ENCODE measurements at regions not wholly inside any gene's neighbourhood (a gene's known extent, or its start where the extent isn't known, plus 50 kb on each side); places are given as distances from the start of the nearest gene placed in this dataset.
"Not testable (repeated sequence)": the region's sequence is repeated elsewhere in the genome, so short reads cannot be mapped to it uniquely, and the experiment has no call there.

GRCh38 chr12:71299541-71300376 is 139.8 kb upstream of the LGR5 start:
- no peak for DNase-seq (ENCODE audit: low spot score)

GRCh38 chr12:71297930-71298329 is 140.1 kb upstream of the TSPAN8 start:
- DNase-seq (ENCODE audit: low spot score): no peak

GRCh38 chr12:71295953-71296352 is 138.2 kb upstream of the TSPAN8 start:
- DNase-seq (ENCODE audit: low spot score): no peak

GRCh38 chr12:71291746-71292145 is 133.9 kb upstream of the TSPAN8 start:
- no peak for DNase-seq (ENCODE audit: low spot score)

GRCh38 chr12:71283883-71284282 is 126.1 kb upstream of the TSPAN8 start:
- no peak for DNase-seq (ENCODE audit: low spot score)

GRCh38 chr12:71282925-71283324 is 125.1 kb upstream of the TSPAN8 start:
- no peak for DNase-seq (ENCODE audit: low spot score)

- no peak for DNase-seq (ENCODE audit: low spot score)
These were observed 124.2 kb upstream of the TSPAN8 start for GRCh38 chr12:71282020-71282419.

- no peak for DNase-seq (ENCODE audit: low spot score)
These were observed 123.6 kb upstream of the TSPAN8 start for GRCh38 chr12:71281425-71281824.

- no peak for DNase-seq (ENCODE audit: low spot score)
These were observed 120.1 kb upstream of the TSPAN8 start for GRCh38 chr12:71277866-71278265.

- no peak for DNase-seq (ENCODE audit: low spot score)
These were observed 118.7 kb upstream of the TSPAN8 start for GRCh38 chr12:71276541-71276940.

- not testable (repeated sequence) for DNase-seq (ENCODE audit: low spot score)
These were observed 113.0 kb upstream of the TSPAN8 start for GRCh38 chr12:71270794-71271193.

- no peak for DNase-seq (ENCODE audit: low spot score)
These were observed 112.3 kb upstream of the TSPAN8 start for GRCh38 chr12:71270057-71270456.

- no peak for DNase-seq (ENCODE audit: low spot score)
These were observed 111.4 kb upstream of the TSPAN8 start for GRCh38 chr12:71269281-71269598.

GRCh38 chr12:71268598-71269280 is 110.9 kb upstream of the TSPAN8 start:
- DNase-seq (ENCODE audit: low spot score): no peak

- no peak for DNase-seq (ENCODE audit: low spot score)
These were observed 108.8 kb upstream of the TSPAN8 start for GRCh38 chr12:71266606-71267005.

GRCh38 chr12:71265731-71266130 is 107.9 kb upstream of the TSPAN8 start:
- not testable (repeated sequence) for DNase-seq (ENCODE audit: low spot score)

GRCh38 chr12:71262466-71262865 is 104.7 kb upstream of the TSPAN8 start:
- DNase-seq (ENCODE audit: low spot score): no peak

GRCh38 chr12:71252473-71252872 is 94.7 kb upstream of the TSPAN8 start:
- no peak for DNase-seq (ENCODE audit: low spot score)

GRCh38 chr12:71250166-71250565 is 92.4 kb upstream of the TSPAN8 start:
- DNase-seq (ENCODE audit: low spot score): no peak

- DNase-seq (ENCODE audit: low spot score): no peak
These were observed 85.6 kb upstream of the TSPAN8 start for GRCh38 chr12:71243370-71243769.

GRCh38 chr12:71242511-71242910 is 84.7 kb upstream of the TSPAN8 start:
- DNase-seq (ENCODE audit: low spot score): no peak

GRCh38 chr12:71240946-71241345 is 83.1 kb upstream of the TSPAN8 start:
- DNase-seq (ENCODE audit: low spot score): no peak

GRCh38 chr12:71239731-71240130 is 81.9 kb upstream of the TSPAN8 start:
- no peak for DNase-seq (ENCODE audit: low spot score)
